H9 (cell line): ENCODE measurements at regions not wholly inside any gene's neighbourhood (a gene's known extent, or its start where the extent isn't known, plus 50 kb on each side); places are given as distances from the start of the nearest gene placed in this dataset.

Experiments
- DNase-seq: peaks from one replicate; pipeline ENCODE4 v3.0.0-alpha.2; 2017
- H2AFZ ChIP-seq: one replicate; pipeline ENCODE4 v1.6.1; 2013; ENCODE audit warnings: mild to moderate bottlenecking, low read length, control low read depth, moderate library complexity
- H2AK5ac ChIP-seq: 2 replicates; pipeline ENCODE4 v1.6.1; 2013; ENCODE audit warnings: low read length, control low read depth, mixed read lengths; ENCODE audit not compliant: insufficient read length
- H2BK120ac ChIP-seq: one replicate; pipeline ENCODE4 v1.6.1; 2013; ENCODE audit warnings: low read depth, mild to moderate bottlenecking, low read length, control low read depth, inconsistent platforms; ENCODE audit not compliant: poor library complexity, severe bottlenecking
- H2BK12ac ChIP-seq: 2 replicates; pipeline ENCODE4 v1.6.1; 2013; ENCODE audit warnings: low read length, control low read depth, mixed read lengths, low read depth; ENCODE audit not compliant: insufficient read length
- H2BK15ac ChIP-seq: 2 replicates; pipeline ENCODE4 v1.6.1; 2013; ENCODE audit warnings: low read depth, low read length, control low read depth
- H2BK20ac ChIP-seq: one replicate; pipeline ENCODE4 v1.6.1; 2013; ENCODE audit warnings: low read depth, mild to moderate bottlenecking, low read length, control low read depth, inconsistent platforms; ENCODE audit not compliant: poor library complexity, severe bottlenecking
- H2BK5ac ChIP-seq: 2 replicates; pipeline ENCODE4 v1.6.1; 2013; ENCODE audit warnings: low read length, control low read depth, mixed read lengths; ENCODE audit not compliant: insufficient read length
- H3K14ac ChIP-seq: 2 replicates; pipeline ENCODE4 v1.6.1; 2013; ENCODE audit warnings: low read length, control low read depth; ENCODE audit not compliant: insufficient read depth
- H3K18ac ChIP-seq: 2 replicates; pipeline ENCODE4 v1.6.1; 2013; ENCODE audit warnings: low read depth, mild to moderate bottlenecking, mixed read lengths, low read length, control low read depth; ENCODE audit not compliant: insufficient read length
- H3K23ac ChIP-seq: 2 replicates; pipeline ENCODE4 v1.6.1; 2013; ENCODE audit warnings: low read length, control low read depth, mixed read lengths, low read depth; ENCODE audit not compliant: insufficient read length
- H3K23me2 ChIP-seq: 2 replicates; pipeline ENCODE4 v1.6.1; 2013; ENCODE audit warnings: low read depth, mild to moderate bottlenecking, mixed read lengths, low read length, control low read depth; ENCODE audit not compliant: insufficient read length, poor library complexity, severe bottlenecking
- H3K27ac ChIP-seq: 2 replicates; pipeline ENCODE4 v1.5.1; 2013; ENCODE audit warnings: low read length, control low read depth, mixed read lengths, low read depth; ENCODE audit not compliant: insufficient read length
- H3K27me3 ChIP-seq: 2 replicates; pipeline ENCODE4 v1.6.1; 2013; ENCODE audit warnings: low read length, control low read depth, inconsistent platforms; ENCODE audit not compliant: insufficient read depth
- H3K4ac ChIP-seq: 2 replicates; pipeline ENCODE4 v1.6.1; 2013; ENCODE audit warnings: low read depth, mild to moderate bottlenecking, control low read depth, inconsistent platforms, low read length, moderate library complexity
- H3K4me1 ChIP-seq: 2 replicates; pipeline ENCODE4 v1.6.1; 2013; ENCODE audit warnings: low read length, control low read depth, inconsistent platforms; ENCODE audit not compliant: insufficient read depth
- H3K4me2 ChIP-seq: 2 replicates; pipeline ENCODE4 v1.6.1; 2013; ENCODE audit warnings: low read length, control low read depth, mixed read lengths; ENCODE audit not compliant: insufficient read length, insufficient read depth
- H3K56ac ChIP-seq: 2 replicates; pipeline ENCODE4 v1.6.1; 2013; ENCODE audit warnings: low read depth, mild to moderate bottlenecking, mixed read lengths, low read length, control low read depth; ENCODE audit not compliant: insufficient read length
- H3K79me1 ChIP-seq: 2 replicates; pipeline ENCODE4 v1.6.1; 2013; ENCODE audit warnings: low read depth, mild to moderate bottlenecking, moderate library complexity, low read length, control low read depth, inconsistent platforms; ENCODE audit not compliant: insufficient read depth, poor library complexity, severe bottlenecking
- H3K79me2 ChIP-seq: 2 replicates; pipeline ENCODE4 v1.6.1; 2013; ENCODE audit warnings: low read length, control low read depth, inconsistent platforms; ENCODE audit not compliant: insufficient read depth
- H3K9ac ChIP-seq: 2 replicates; pipeline ENCODE4 v1.6.1; 2013; ENCODE audit warnings: low read length, control low read depth, mixed read lengths; ENCODE audit not compliant: insufficient read length; ENCODE audit errors: extremely low read depth
- H3K9me3 ChIP-seq: one replicate; pipeline ENCODE4 v1.6.1; 2013; ENCODE audit warnings: low read depth, low read length, inconsistent platforms; ENCODE audit not compliant: control insufficient read depth
- H3T11ph ChIP-seq: one replicate; pipeline ENCODE4 v1.6.1; 2013; ENCODE audit warnings: mild to moderate bottlenecking, low read length, control low read depth, inconsistent platforms
- H4K20me1 ChIP-seq: one replicate; pipeline ENCODE4 v1.6.1; 2013; ENCODE audit not compliant: control insufficient read depth, insufficient read length, insufficient read depth
- H4K5ac ChIP-seq: 2 replicates; pipeline ENCODE4 v1.6.1; 2013; ENCODE audit warnings: low read depth, mild to moderate bottlenecking, mixed read lengths, low read length, control low read depth; ENCODE audit not compliant: insufficient read length
- H4K8ac ChIP-seq: replicated peaks from 2 replicates; pipeline ENCODE4 v1.6.1; 2013; ENCODE audit warnings: low read length, control low read depth, mixed read lengths, low read depth; ENCODE audit not compliant: insufficient read length
- H4K91ac ChIP-seq: 2 replicates; pipeline ENCODE4 v1.6.1; 2013; ENCODE audit warnings: low read depth, mild to moderate bottlenecking, moderate library complexity, mixed read lengths, low read length, control low read depth; ENCODE audit not compliant: insufficient read length
- H3K27ac Mint-ChIP-seq, 3 experiments: 2 replicates in 2 of 3; 3 replicates in 1 of 3; pipeline ENCODE4 v1.8.0; 2020 to 2021; ENCODE audit warnings: mixed read lengths in 3 of 3, mild to moderate bottlenecking in 1 of 3, moderate library complexity in 1 of 3
- H3K27me3 Mint-ChIP-seq: 2 replicates; pipeline ENCODE4 v1.8.0; 2021; ENCODE audit warnings: low read depth, mild to moderate bottlenecking, moderate library complexity, mixed read lengths
- H3K36me3 Mint-ChIP-seq, 3 experiments: 2 replicates in 2 of 3; 3 replicates in 1 of 3; pipeline ENCODE4 v1.8.0; 2020 to 2021; ENCODE audit warnings: low read depth in 3 of 3, mixed read lengths in 3 of 3; ENCODE audit not compliant: insufficient read depth in 1 of 3
- H3K4me1 Mint-ChIP-seq, 2 experiments: 2 replicates each; pipeline ENCODE4 v1.8.0; 2020; ENCODE audit warnings: mixed read lengths in 2 of 2
- H3K4me3 Mint-ChIP-seq, 2 experiments: 2 replicates in 1 of 2; 3 replicates in 1 of 2; pipeline ENCODE4 v1.8.0; 2020 to 2021; ENCODE audit warnings: mild to moderate bottlenecking in 2 of 2, mixed read lengths in 2 of 2, moderate library complexity in 1 of 2
- H3K9me3 Mint-ChIP-seq, 2 experiments: 2 replicates in 1 of 2; 3 replicates in 1 of 2; pipeline ENCODE4 v1.8.0; 2020; ENCODE audit warnings: mild to moderate bottlenecking in 2 of 2, mixed read lengths in 2 of 2, moderate library complexity in 1 of 2
- CTCF ChIP-seq: fragments of 200-600 bp; sonication (generic); conservative IDR thresholded peaks from 3 replicates; pipeline ENCODE4 v1.8.0; 2021; ENCODE audit warnings: antibody characterized with exemption, mild to moderate bottlenecking
- WGBS: extraction: QIAGEN DNeasy Blood & Tissue Kit; methylation state at CpG from one replicate; pipeline ENCODE4 v1.1.7; 2013; ENCODE audit warnings: missing lambda C conversion rate, low lambda C conversion rate, mixed read lengths; ENCODE audit not compliant: insufficient read length; ENCODE audit errors: extremely low coverage; 5-methylcytosine and 5-hydroxymethylcytosine counted together

- H3K4me2 ChIP-seq = no peak overlapping the region
- no peak overlapping the region for H3K27ac ChIP-seq
- H2AK5ac ChIP-seq = no peak overlapping the region
- no peak overlapping the region for H3T11ph ChIP-seq
- H4K91ac ChIP-seq = no peak overlapping the region
- no peak overlapping the region for H2BK5ac ChIP-seq
- no peak for DNase-seq
- no peak overlapping the region for H2AFZ ChIP-seq
- no peaks in the 10 kb centered on the region for H3K27me3 ChIP-seq
- H3K14ac ChIP-seq = no peak overlapping the region
- Mint-ChIP-seq H3K4me3 (no peak overlapping the region), H3K36me3 (no peaks in the 10 kb centered on the region), H3K9me3 (no peaks in the 10 kb centered on the region), H3K4me1 (no peaks in the 10 kb centered on the region), H3K27me3 (no peaks in the 10 kb centered on the region), H3K27ac (no peak overlapping the region)
- no peak overlapping the region for H3K4ac ChIP-seq
- no peak overlapping the region for H2BK20ac ChIP-seq
- H3K56ac ChIP-seq = no peak overlapping the region
- no peaks in the 10 kb centered on the region for H3K79me1 ChIP-seq
- H3K9ac ChIP-seq = no peak overlapping the region
- H4K20me1 ChIP-seq = no peaks in the 10 kb centered on the region
- no peaks in the 10 kb centered on the region for H3K79me2 ChIP-seq
- H2BK120ac ChIP-seq = no peak overlapping the region
- H2BK15ac ChIP-seq = no peak overlapping the region
- no CpG with 5 or more reads among the region's 3 CpGs for WGBS
- H4K8ac ChIP-seq = no peak overlapping the region
- no peak overlapping the region for H3K23ac ChIP-seq
- no peaks in the 10 kb centered on the region for H3K23me2 ChIP-seq
- H3K18ac ChIP-seq = no peak overlapping the region
- TF ChIP-seq CTCF = no peak
- no peaks in the 10 kb centered on the region for H3K9me3 ChIP-seq
- no peaks in the 10 kb centered on the region for H3K4me1 ChIP-seq
- no peak overlapping the region for H4K5ac ChIP-seq
- no peak overlapping the region for H2BK12ac ChIP-seq
Measured at GRCh38 chr16:74199842-74200124, 96.8 kb upstream of the PSMD7 start.
